GM18519 (cell line): ENCODE measurements at regions not wholly inside any gene's neighbourhood (a gene's known extent, or its start where the extent isn't known, plus 50 kb on each side); places are given as distances from the start of the nearest gene placed in this dataset.

Experiments used
- ATAC-seq: cut with Tn5 transposase; IDR thresholded peaks from one replicate; pipeline ENCODE4 v1.9.1; 2021; ENCODE audit warnings: mild to moderate bottlenecking, moderate library complexity; ENCODE audit not compliant: unreplicated experiment, low FRiP score

- ATAC-seq, result no peak
Measured at GRCh38 chr1:60753036-60753900, 329.1 kb upstream of the NFIA start.

GRCh38 chr1:60751306-60751705, 331.1 kb upstream of the NFIA start:
- ATAC-seq, result no peak

GRCh38 chr1:60747353-60747752, 335.0 kb upstream of the NFIA start:
- no peak for ATAC-seq

GRCh38 chr1:60746278-60746791, 336.0 kb upstream of the NFIA start:
- ATAC-seq, result no peak

- ATAC-seq, result no peak
Measured at GRCh38 chr1:60745484-60745883, 336.9 kb upstream of the NFIA start.

- ATAC-seq, result no peak
Measured at GRCh38 chr1:60742339-60742738, 340.0 kb upstream of the NFIA start.

GRCh38 chr1:60740154-60740553, 342.2 kb upstream of the NFIA start:
- ATAC-seq, result no peak

- ATAC-seq, result no peak
Measured at GRCh38 chr1:60739729-60740128, 342.6 kb upstream of the NFIA start.

- no peak for ATAC-seq
Measured at GRCh38 chr1:60732977-60733401, 349.4 kb upstream of the NFIA start.

- no peak for ATAC-seq
Measured at GRCh38 chr1:60731321-60731720, 351.0 kb upstream of the NFIA start.

GRCh38 chr1:60727552-60727951, 354.8 kb upstream of the NFIA start:
- no peak for ATAC-seq

- no peak for ATAC-seq
Measured at GRCh38 chr1:60716472-60716871, 365.9 kb upstream of the NFIA start.

- no peak for ATAC-seq
Measured at GRCh38 chr1:60715970-60716369, 366.4 kb upstream of the NFIA start.

GRCh38 chr1:60709426-60709825, 372.9 kb upstream of the NFIA start:
- no peak for ATAC-seq

- no peak for ATAC-seq
Measured at GRCh38 chr1:60705026-60705425, 377.3 kb upstream of the NFIA start.

GRCh38 chr1:60703155-60703554, 379.2 kb upstream of the NFIA start:
- ATAC-seq, result no peak

GRCh38 chr1:60699325-60699724, 383.0 kb upstream of the NFIA start:
- no peak for ATAC-seq

- no peak for ATAC-seq
Measured at GRCh38 chr1:60697204-60697994, 385.0 kb upstream of the NFIA start.

GRCh38 chr1:60696512-60696911, 385.8 kb upstream of the NFIA start:
- ATAC-seq, result no peak

- no peak for ATAC-seq
Measured at GRCh38 chr1:60695716-60696171, 386.6 kb upstream of the NFIA start.

GRCh38 chr1:60694980-60695379, 387.4 kb upstream of the NFIA start:
- ATAC-seq, result no peak
